OCI-LY1 (cell line): ENCODE measurements at regions not wholly inside any gene's neighbourhood (a gene's known extent, or its start where the extent isn't known, plus 50 kb on each side); places are given as distances from the start of the nearest gene placed in this dataset.

Source experiments
- H2AFZ ChIP-seq: fragments of 200-600 bp; sonication (generic), shearing (Covaris generic); 2 replicates; pipeline ENCODE4 v1.6.0; 2014; ENCODE audit warnings: antibody characterized with exemption, mild to moderate bottlenecking, low read length
- H3F3A ChIP-seq: fragments of 200-600 bp; sonication (generic), shearing (Covaris generic); 2 replicates; pipeline ENCODE4 v1.6.0; 2014; ENCODE audit warnings: mild to moderate bottlenecking, antibody characterized with exemption, low read length, moderate library complexity; ENCODE audit not compliant: insufficient read depth
- H3K27ac ChIP-seq: fragments of 200-600 bp; sonication (generic); 2 replicates; pipeline ENCODE4 v1.5.1; 2014; ENCODE audit warnings: low read length, mixed run types, mild to moderate bottlenecking, low read depth; ENCODE audit not compliant: poor library complexity, severe bottlenecking
- H3K27me3 ChIP-seq: fragments of 200-600 bp; sonication (generic); 2 replicates; pipeline ENCODE4 v1.6.0; 2014; ENCODE audit warnings: antibody characterized with exemption, mild to moderate bottlenecking, low read length, moderate library complexity; ENCODE audit not compliant: insufficient read depth
- H3K36me3 ChIP-seq: fragments of 200-600 bp; sonication (generic); 2 replicates; pipeline ENCODE4 v1.6.1; 2014; ENCODE audit warnings: mild to moderate bottlenecking, antibody characterized with exemption, low read length, moderate library complexity, mixed read lengths; ENCODE audit not compliant: insufficient read depth
- H3K4me1 ChIP-seq: fragments of 200-600 bp; sonication (generic); 2 replicates; pipeline ENCODE4 v1.5.1; 2014; ENCODE audit warnings: mild to moderate bottlenecking, low read length, moderate library complexity; ENCODE audit not compliant: insufficient read depth, severe bottlenecking
- H3K4me2 ChIP-seq: fragments of 200-600 bp; sonication (generic), shearing (Covaris generic); 2 replicates; pipeline ENCODE4 v1.6.1; 2014; ENCODE audit warnings: low read length
- H3K4me3 ChIP-seq: fragments of 200-600 bp; sonication (generic); 2 replicates; pipeline ENCODE4 v1.5.1; 2014; ENCODE audit warnings: low read length, low read depth, mild to moderate bottlenecking, mixed read lengths; ENCODE audit not compliant: poor library complexity, severe bottlenecking
- H3K79me2 ChIP-seq: fragments of 200-600 bp; shearing (Covaris generic); 2 replicates; pipeline ENCODE4 v1.6.1; 2016; ENCODE audit warnings: mixed run types, low read length, mixed read lengths; ENCODE audit not compliant: insufficient read depth
- H3K9ac ChIP-seq: fragments of 200-600 bp; sonication (generic), shearing (Covaris generic); 2 replicates; pipeline ENCODE4 v1.6.1; 2014; ENCODE audit warnings: mild to moderate bottlenecking, low read length, mixed read lengths
- H3K9me2 ChIP-seq: fragments of 200-600 bp; sonication (generic), shearing (Covaris generic); 2 replicates; pipeline ENCODE4 v1.6.1; 2014; ENCODE audit warnings: low read depth, mild to moderate bottlenecking, low read length, mixed read lengths
- H3K9me3 ChIP-seq: fragments of 200-600 bp; shearing (Covaris generic); 2 replicates; pipeline ENCODE4 v1.6.1; 2014; ENCODE audit warnings: low read length, mixed read lengths
- H4K20me1 ChIP-seq: fragments of 200-600 bp; sonication (generic), shearing (Covaris generic); 2 replicates; pipeline ENCODE4 v1.6.0; 2016; ENCODE audit warnings: mild to moderate bottlenecking, low read length; ENCODE audit not compliant: insufficient read depth
- EZH2 ChIP-seq: fragments of 200-600 bp; sonication (generic), shearing (Covaris generic); IDR thresholded peaks from 2 replicates; pipeline ENCODE4 v1.8.0; 2017; ENCODE audit warnings: borderline replicate concordance, mixed run types, mild to moderate bottlenecking, antibody characterized with exemption, low read length, moderate library complexity, mixed read lengths
- TF ChIP-seq, protein P1 (sequence below): fragments of 200-600 bp; sonication (generic), shearing (Covaris generic); IDR thresholded peaks from 2 replicates; pipeline ENCODE4 v1.5.1; 2017; ENCODE audit warnings: mild to moderate bottlenecking, antibody characterized with exemption, low read length, moderate library complexity, mixed read lengths

GRCh38 chr9:126036881-126037291, 289.7 kb downstream of the PBX3 start:
- TF ChIP-seq, protein P1, sequence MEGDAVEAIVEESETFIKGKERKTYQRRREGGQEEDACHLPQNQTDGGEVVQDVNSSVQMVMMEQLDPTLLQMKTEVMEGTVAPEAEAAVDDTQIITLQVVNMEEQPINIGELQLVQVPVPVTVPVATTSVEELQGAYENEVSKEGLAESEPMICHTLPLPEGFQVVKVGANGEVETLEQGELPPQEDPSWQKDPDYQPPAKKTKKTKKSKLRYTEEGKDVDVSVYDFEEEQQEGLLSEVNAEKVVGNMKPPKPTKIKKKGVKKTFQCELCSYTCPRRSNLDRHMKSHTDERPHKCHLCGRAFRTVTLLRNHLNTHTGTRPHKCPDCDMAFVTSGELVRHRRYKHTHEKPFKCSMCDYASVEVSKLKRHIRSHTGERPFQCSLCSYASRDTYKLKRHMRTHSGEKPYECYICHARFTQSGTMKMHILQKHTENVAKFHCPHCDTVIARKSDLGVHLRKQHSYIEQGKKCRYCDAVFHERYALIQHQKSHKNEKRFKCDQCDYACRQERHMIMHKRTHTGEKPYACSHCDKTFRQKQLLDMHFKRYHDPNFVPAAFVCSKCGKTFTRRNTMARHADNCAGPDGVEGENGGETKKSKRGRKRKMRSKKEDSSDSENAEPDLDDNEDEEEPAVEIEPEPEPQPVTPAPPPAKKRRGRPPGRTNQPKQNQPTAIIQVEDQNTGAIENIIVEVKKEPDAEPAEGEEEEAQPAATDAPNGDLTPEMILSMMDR: no peak
- no peak for TF ChIP-seq EZH2
- Histone ChIP-seq H3K9me2 (no peaks in the 10 kb centered on the region), H3K9ac (no peak overlapping the region), H4K20me1 (no peaks in the 10 kb centered on the region), H3K27me3 (peaks cover 7% of the 10 kb centered on the region; the same call in 1 of the 2 replicates), H3K36me3 (no peaks in the 10 kb centered on the region), H3F3A (no peaks in the 10 kb centered on the region), H3K27ac (no peak overlapping the region), H3K4me2 (no peak overlapping the region), H3K4me1 (no peaks in the 10 kb centered on the region), H3K9me3 (no peaks in the 10 kb centered on the region), H3K79me2 (no peaks in the 10 kb centered on the region), H3K4me3 (no peak overlapping the region), H2AFZ (no peak overlapping the region)

- Histone ChIP-seq H4K20me1 (no peaks in the 10 kb centered on the region), H3K9me3 (no peaks in the 10 kb centered on the region), H3K79me2 (no peaks in the 10 kb centered on the region), H3K36me3 (no peaks in the 10 kb centered on the region), H3K27ac (no peak overlapping the region), H3K9ac (no peak overlapping the region), H3K9me2 (no peaks in the 10 kb centered on the region), H3K4me1 (no peaks in the 10 kb centered on the region), H3K27me3 (peaks cover 7% of the 10 kb centered on the region; the same call in 1 of the 2 replicates), H3K4me2 (no peak overlapping the region), H2AFZ (no peak overlapping the region), H3K4me3 (no peak overlapping the region), H3F3A (no peaks in the 10 kb centered on the region)
- TF ChIP-seq, protein P1: no peak
- no peak for TF ChIP-seq EZH2
Measured at GRCh38 chr9:126038790-126039189, 287.8 kb upstream of the MVB12B start.

GRCh38 chr9:126043681-126044080, 282.9 kb upstream of the MVB12B start:
- no peaks in the 10 kb centered on the region for H3K9me3 ChIP-seq
- H4K20me1 ChIP-seq: no peaks in the 10 kb centered on the region
- H3F3A ChIP-seq: no peaks in the 10 kb centered on the region
- H3K4me2 ChIP-seq: no peak overlapping the region
- H3K79me2 ChIP-seq: no peaks in the 10 kb centered on the region
- H3K9ac ChIP-seq: no peak overlapping the region
- H3K4me1 ChIP-seq: no peaks in the 10 kb centered on the region
- no peaks in the 10 kb centered on the region for H3K9me2 ChIP-seq
- H3K27ac ChIP-seq: no peak overlapping the region
- H2AFZ ChIP-seq: no peak overlapping the region
- no peak overlapping the region for H3K4me3 ChIP-seq
- TF ChIP-seq EZH2: no peak
- TF ChIP-seq, protein P1: no peak
- H3K36me3 ChIP-seq: no peaks in the 10 kb centered on the region
- H3K27me3 ChIP-seq: peaks cover 6% of the 10 kb centered on the region; the same call in 1 of the 2 replicates
